ENCODE measurements at regions not wholly inside any gene's neighbourhood (a gene's known extent, or its start where the extent isn't known, plus 50 kb on each side); places are given as distances from the start of the nearest gene placed in this dataset.

GRCh38 chr18:22114526-22115321 is 54.7 kb upstream of the GATA6 start:
- no peak for TF ChIP-seq POLR2AphosphoS5 (IDR thresholded peaks at IDR 0.05; ENCODE audit: low read depth, low read length)
- TF ChIP-seq TAF1 (IDR thresholded peaks at IDR 0.05; ENCODE audit: low read depth, low read length): no peak
- no peak for TF ChIP-seq POU2F2 (IDR thresholded peaks at IDR 0.05; ENCODE audit: low read depth, low read length)
- no peak for TF ChIP-seq POLR2A (IDR thresholded peaks at IDR 0.05; ENCODE audit: low read depth, low read length)
- TF ChIP-seq PAX5 (IDR thresholded peaks at IDR 0.05; ENCODE audit: insufficient read depth, low read length, severe bottlenecking): no peak
- TF ChIP-seq SPI1 (IDR thresholded peaks at IDR 0.05; ENCODE audit: low read depth, low read length): no peak
- DNase-seq (ENCODE audit: insufficient read length, low spot score): no peak
- FAIRE-seq: no peak

- no peak for FAIRE-seq
These were observed 53.8 kb upstream of the GATA6 start for GRCh38 chr18:22115573-22115972.

More at GRCh38 chr18:22115573-22115972, 53.8 kb upstream of the GATA6 start:
- no peak for TF ChIP-seq POLR2AphosphoS5 (IDR thresholded peaks at IDR 0.05; ENCODE audit: low read depth, low read length)
- TF ChIP-seq PAX5 (IDR thresholded peaks at IDR 0.05; ENCODE audit: insufficient read depth, low read length, severe bottlenecking): no peak
- no peak for TF ChIP-seq TAF1 (IDR thresholded peaks at IDR 0.05; ENCODE audit: low read depth, low read length)
- TF ChIP-seq SPI1 (IDR thresholded peaks at IDR 0.05; ENCODE audit: low read depth, low read length): no peak
- no peak for TF ChIP-seq POU2F2 (IDR thresholded peaks at IDR 0.05; ENCODE audit: low read depth, low read length)
- no peak for TF ChIP-seq POLR2A (IDR thresholded peaks at IDR 0.05; ENCODE audit: low read depth, low read length)
- no peak for DNase-seq (ENCODE audit: insufficient read length, low spot score)
